SH-SY5Y (cell line): ENCODE measurements at regions not wholly inside any gene's neighbourhood (a gene's known extent, or its start where the extent isn't known, plus 50 kb on each side); places are given as distances from the start of the nearest gene placed in this dataset.

ENCODE experiments used
- GATA2 ChIP-seq: IDR thresholded peaks from 2 replicates; pipeline ENCODE4 v1.6.1; 2011; ENCODE audit warnings: mild to moderate bottlenecking, low read depth, low read length
- GATA3 ChIP-seq: IDR thresholded peaks from 2 replicates; pipeline ENCODE4 v1.6.1; 2011; ENCODE audit warnings: low read depth, mild to moderate bottlenecking, low read length, moderate library complexity

DNA sequence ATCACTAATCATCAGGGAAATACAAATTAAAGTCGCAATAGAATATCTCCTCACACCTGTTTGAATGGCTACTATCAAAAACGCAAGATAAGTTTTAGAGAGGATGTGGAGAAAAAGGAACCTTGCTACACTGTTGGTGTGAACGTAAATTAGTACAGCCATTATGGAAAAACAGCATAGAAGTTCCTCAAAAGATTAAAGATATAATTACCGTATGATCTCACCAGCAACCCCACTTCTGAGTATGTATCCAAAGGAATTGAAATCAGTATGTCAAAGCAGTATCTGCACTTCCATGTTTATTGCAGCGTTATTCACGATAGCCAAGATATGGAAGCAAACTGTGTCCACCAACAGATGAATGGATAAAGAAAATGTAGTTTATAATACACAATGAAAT is 164.4 kb downstream of the ZNF365 start:
- TF ChIP-seq GATA3 (no peak), GATA2 (no peak)
